HepG2 (cell line): ENCODE measurements at regions not wholly inside any gene's neighbourhood (a gene's known extent, or its start where the extent isn't known, plus 50 kb on each side); places are given as distances from the start of the nearest gene placed in this dataset.

ENCODE experiments used
- ATAC-seq: fragments of 200-7000 bp; cut with Tn5 transposase; 3 replicates; pipeline ENCODE4 v1.9.1; 2020; ENCODE audit warnings: mild to moderate bottlenecking, moderate library complexity
- BruUV-seq: library from RNA; stranded (reverse); fragments of 400-500 nt; replicated peaks from 2 replicates; lab custom pipeline; 2021; lab: Mats Ljungman, UMichigan
- CTCF ChIA-PET: fragments of 300-600 bp; formaldehyde crosslinking; extraction: SDS; loops from one replicate; lab custom pipeline; 2021; ENCODE audit warnings: low total read pairs, inconsistent platforms, low intra/inter-chr PET ratio; lab: Yijun Ruan, JAX
- POLR2A ChIA-PET: fragments of 350-600 bp; sonication (Branson Sonifier 250); formaldehyde crosslinking; loops from one replicate; lab custom pipeline; 2020; ENCODE audit warnings: antibody characterized with exemption, inconsistent platforms; lab: Yijun Ruan, JAX
- DNase-seq: peaks from one replicate; pipeline ENCODE4 v3.0.0-alpha.2; 2015; ENCODE audit warnings: low spot score
- FAIRE-seq: peaks from 3 replicates; lab custom pipeline; 2011; peaks lifted over from hg19 to GRCh38; lab: Jason Lieb, UNC
- H2AFZ ChIP-seq: one replicate; pipeline ENCODE4 v1.6.1; 2011; ENCODE audit warnings: low read length, inconsistent platforms
- H3K27ac ChIP-seq: fragments of 300-600 bp; 3 replicates; pipeline ENCODE4 v1.8.0; 2011; ENCODE audit warnings: mixed run types, mild to moderate bottlenecking, mixed read lengths, low read length, inconsistent platforms; ENCODE audit not compliant: insufficient read depth; ENCODE audit errors: extremely low read length
- H3K27me3 ChIP-seq, 2 experiments: fragments of 200-600 bp in 1 of 2; 2 replicates in 1 of 2; 3 replicates in 1 of 2; pipeline versions ENCODE4 v1.6.0 to v1.8.0; 2011; ENCODE audit warnings: low read length in 2 of 2, mild to moderate bottlenecking in 2 of 2, moderate library complexity in 2 of 2, inconsistent platforms in 1 of 2; ENCODE audit not compliant: insufficient read depth in 2 of 2, control insufficient read depth in 1 of 2
- H3K36me3 ChIP-seq, 2 experiments: fragments of 200-600 bp in 1 of 2; replicated peaks in 1 of 2; 2 replicates in 1 of 2; 3 replicates in 1 of 2; pipeline versions ENCODE4 v1.5.1 to v1.8.0; 2011; ENCODE audit warnings: low read length in 2 of 2, inconsistent platforms in 1 of 2; ENCODE audit not compliant: insufficient read depth in 2 of 2, control insufficient read depth in 1 of 2
- H3K4me1 ChIP-seq: 2 replicates; pipeline ENCODE4 v1.5.1; 2012; ENCODE audit warnings: low read length, inconsistent platforms; ENCODE audit not compliant: insufficient read depth
- H3K4me2 ChIP-seq: 2 replicates; pipeline ENCODE4 v1.6.0; 2011; ENCODE audit warnings: low read depth, low read length, inconsistent platforms
- H3K4me3 ChIP-seq, 3 experiments: fragments of 200-600 bp in 1 of 3; sonication (generic), shearing (Covaris generic) in 1 of 3; replicated peaks in 1 of 3; 2 replicates each; pipeline ENCODE4 v1.5.1; 2011 to 2016; ENCODE audit warnings: low read length in 3 of 3, inconsistent platforms in 2 of 3, low read depth in 2 of 3, mild to moderate bottlenecking in 2 of 3, control low read depth in 1 of 3, mixed read lengths in 1 of 3; ENCODE audit not compliant: insufficient read depth in 1 of 3
- H3K79me2 ChIP-seq: one replicate; pipeline ENCODE4 v1.6.1; 2011; ENCODE audit warnings: low read length, inconsistent platforms; ENCODE audit not compliant: insufficient read depth
- H3K9ac ChIP-seq: 2 replicates; pipeline ENCODE4 v1.6.0; 2011; ENCODE audit warnings: mild to moderate bottlenecking, low read depth, low read length, inconsistent platforms; ENCODE audit not compliant: insufficient read depth
- H3K9me3 ChIP-seq: 2 replicates; pipeline ENCODE4 v1.5.1; 2012; ENCODE audit warnings: mild to moderate bottlenecking, low read length
- H4K20me1 ChIP-seq: 2 replicates; pipeline ENCODE4 v1.6.0; 2011; ENCODE audit warnings: inconsistent platforms, mild to moderate bottlenecking, low read length, moderate library complexity; ENCODE audit not compliant: insufficient read depth
- ARNTL ChIP-seq: sonication (generic); formaldehyde crosslinking; IDR thresholded peaks from 2 replicates; pipeline ENCODE4 v1.4.0; 2020; ENCODE audit warnings: mild to moderate bottlenecking, missing genetic modification reagents
- CEBPG ChIP-seq: IDR thresholded peaks from 2 replicates; pipeline ENCODE4 v1.6.1; 2016
- DMAP1 ChIP-seq: IDR thresholded peaks from 2 replicates; pipeline ENCODE4 v1.6.1; 2016
- FUBP1 ChIP-seq: sonication (generic); formaldehyde crosslinking; IDR thresholded peaks from 2 replicates; pipeline ENCODE4 v1.5.1; 2020; ENCODE audit warnings: missing genetic modification reagents, mild to moderate bottlenecking, borderline replicate concordance
- MZF1 ChIP-seq: sonication (generic); formaldehyde crosslinking; IDR thresholded peaks from 2 replicates; pipeline ENCODE4 v1.8.1; 2023; ENCODE audit warnings: mild to moderate bottlenecking, missing genetic modification reagents, borderline replicate concordance
- PAF1 ChIP-seq: IDR thresholded peaks from 2 replicates; pipeline ENCODE4 v1.6.1; 2016; ENCODE audit warnings: missing genetic modification reagents, missing compliant biosample characterization
- PRDM15 ChIP-seq: sonication (generic); formaldehyde crosslinking; IDR thresholded peaks from 2 replicates; pipeline ENCODE4 v1.4.0; 2020; ENCODE audit warnings: missing genetic modification reagents
- REPIN1 ChIP-seq: sonication (generic); formaldehyde crosslinking; IDR thresholded peaks from 2 replicates; pipeline ENCODE4 v1.8.0; 2022; ENCODE audit warnings: missing genetic modification reagents, low read depth, mild to moderate bottlenecking, borderline replicate concordance
- SOX13 ChIP-seq, 3 experiments: fragments of 450-650 bp in 1 of 3; sonication (generic) in 1 of 3; formaldehyde crosslinking in 1 of 3; IDR thresholded peaks in 2 of 3; conservative IDR thresholded peaks in 1 of 3; 2 replicates each; pipeline versions ENCODE4 v1.5.0 to v1.6.1; 2016 to 2020; ENCODE audit warnings: antibody characterized with exemption in 1 of 3, mild to moderate bottlenecking in 1 of 3, missing compliant biosample characterization in 1 of 3, missing genetic modification reagents in 1 of 3, moderate library complexity in 1 of 3
- TRIM22 ChIP-seq: fragments of 450-650 bp; IDR thresholded peaks from 2 replicates; pipeline ENCODE4 v1.6.1; 2017
- ZNF503 ChIP-seq: sonication (generic); formaldehyde crosslinking; IDR thresholded peaks from 2 replicates; pipeline ENCODE4 v1.4.0; 2020; ENCODE audit warnings: missing genetic modification reagents
- ZNF567 ChIP-seq: sonication (generic); formaldehyde crosslinking; IDR thresholded peaks from 2 replicates; pipeline ENCODE4 v1.8.1; 2023; ENCODE audit warnings: mild to moderate bottlenecking, missing genetic modification reagents, borderline replicate concordance
- ZNF709 ChIP-seq: sonication (generic); formaldehyde crosslinking; IDR thresholded peaks from 2 replicates; pipeline ENCODE4 v1.5.0; 2020; ENCODE audit warnings: mild to moderate bottlenecking, missing genetic modification reagents
- WGBS: methylation state at CpG from one replicate; pipeline ENCODE4 v1.1.6; 2017; ENCODE audit warnings: low lambda C conversion rate; 5-methylcytosine and 5-hydroxymethylcytosine counted together
- in situ Hi-C: cut with HindIII; loops from 2 replicates; pipeline ENCODE4 v1.10.0; 2017; ENCODE audit warnings: low pct_unique_long_range_greater_than_20kb; ENCODE audit not compliant: extremely low pct_ligation_motif_present
- intact Hi-C: fragments of 100-400 bp; cut with micrococcal nuclease; formaldehyde crosslinking; loops from one replicate; pipeline ENCODE4 v1.10.0; 2022; ENCODE audit not compliant: unreplicated experiment

GRCh38 chr4:82213485-82214417 lies 160.0 kb downstream of the HNRNPD start:
- H3K4me2 ChIP-seq: no peak overlapping the region
- no peak overlapping the region for H3K27ac ChIP-seq
- DNase-seq: no peak
- CTCF ChIA-PET: no interaction called here
- POLR2A ChIA-PET: no interaction called here
- H3K9ac ChIP-seq: no peak overlapping the region
- H3K27me3 ChIP-seq: 0 out of 5 replicates have a peak, but pooled peaks cover 0 to 1% of the 10 kb centered on the region in 2 experiments
- under 1% methylated on average over 5 of the region's 5 CpGs for WGBS
- H3K4me3 ChIP-seq: no peak overlapping the region
- no peak for FAIRE-seq
- no peaks in the 10 kb centered on the region for H3K9me3 ChIP-seq
- no peak overlapping the region for H2AFZ ChIP-seq
- intact Hi-C loops (no loop called here), in situ Hi-C loops (no loop called here)
- TF ChIP-seq ZNF567: no peak
- no peak for TF ChIP-seq CEBPG (CRISPR knock-in tag)
- TF ChIP-seq SOX13 (IDR thresholded peaks at IDR 0.05): no peak
- TF ChIP-seq SOX13 (CRISPR knock-in tag; conservative IDR thresholded peaks at IDR 0.05 in 1 of 2, IDR thresholded peaks at IDR 0.05 in 1 of 2): no peak
- TF ChIP-seq PRDM15 (CRISPR knock-in tag): no peak
- TF ChIP-seq MZF1 (CRISPR knock-in tag): no peak
- TF ChIP-seq FUBP1: no peak
- no peak for TF ChIP-seq PAF1 (CRISPR knock-in tag)
- TF ChIP-seq ZNF709 (CRISPR knock-in tag): no peak
- no peak for TF ChIP-seq TRIM22
- TF ChIP-seq ZNF503 (CRISPR knock-in tag): no peak
- no peak for TF ChIP-seq DMAP1 (CRISPR knock-in tag)
- no peak for TF ChIP-seq REPIN1 (CRISPR knock-in tag)
- no peak for TF ChIP-seq ARNTL
- BruUV-seq: no TSS peak
- no peaks in the 10 kb centered on the region for H3K79me2 ChIP-seq
- no peaks in the 10 kb centered on the region for H4K20me1 ChIP-seq
- no peaks in the 10 kb centered on the region for H3K36me3 ChIP-seq
- no peak for ATAC-seq
- no peaks in the 10 kb centered on the region for H3K4me1 ChIP-seq
